GM19238 (cell line): ENCODE measurements at regions not wholly inside any gene's neighbourhood (a gene's known extent, or its start where the extent isn't known, plus 50 kb on each side); places are given as distances from the start of the nearest gene placed in this dataset.

Experiments
- DNase-seq: peaks from one replicate; pipeline ENCODE4 v3.0.0; 2011; ENCODE audit warnings: low spot score; ENCODE audit not compliant: insufficient read length

DNA sequence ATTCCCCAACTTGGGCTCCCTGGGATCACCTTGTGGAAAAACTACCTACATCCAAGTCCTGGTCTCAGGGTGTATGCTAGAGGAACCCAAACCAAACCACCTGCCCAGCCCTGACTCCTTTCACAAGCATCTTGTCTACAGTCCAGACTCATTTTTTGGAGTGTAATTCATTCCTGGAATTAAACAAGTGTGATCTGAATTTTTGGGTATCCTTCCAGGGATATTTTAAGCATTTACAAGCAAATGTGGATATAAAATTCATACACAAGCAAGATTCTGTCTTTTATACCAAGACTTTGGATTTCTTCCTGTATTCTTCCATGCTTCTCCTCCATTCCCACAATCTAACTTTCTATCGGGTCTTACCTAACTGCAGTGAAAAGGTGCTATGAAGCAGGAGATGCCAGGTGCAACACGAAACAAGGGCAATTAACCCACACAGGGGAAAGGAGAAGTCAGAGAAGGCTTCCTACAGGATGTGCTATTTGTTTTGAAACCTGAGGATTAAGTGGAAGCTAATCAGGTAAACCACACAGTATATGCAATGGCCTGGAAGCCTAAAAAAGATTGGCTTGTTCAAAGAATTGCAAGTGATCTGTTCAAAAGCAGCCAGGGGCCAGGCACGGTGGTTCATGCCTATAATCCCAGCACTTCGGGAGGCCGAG is 417.2 kb upstream of the C16orf82 start:
- no peak for DNase-seq

DNA sequence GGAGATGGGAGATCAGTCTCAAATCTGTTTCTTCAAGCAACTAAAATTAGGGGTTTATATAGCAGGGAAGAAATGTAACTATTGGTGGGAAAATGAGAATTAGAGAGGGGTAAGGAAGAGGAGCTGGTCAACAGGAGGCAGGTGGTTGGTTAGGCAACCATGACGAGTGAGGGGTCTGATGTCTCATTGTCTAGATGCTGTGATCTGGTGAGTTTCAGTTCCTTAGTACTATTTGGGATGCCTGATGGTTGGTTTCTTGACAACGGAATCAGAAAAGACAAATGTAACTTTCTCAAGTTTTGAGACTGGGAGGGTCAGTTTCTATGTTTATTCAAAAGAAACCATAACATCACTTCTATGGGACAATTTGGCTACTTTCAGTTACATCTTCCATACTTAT is 415.3 kb upstream of the C16orf82 start:
- no peak for DNase-seq

DNA sequence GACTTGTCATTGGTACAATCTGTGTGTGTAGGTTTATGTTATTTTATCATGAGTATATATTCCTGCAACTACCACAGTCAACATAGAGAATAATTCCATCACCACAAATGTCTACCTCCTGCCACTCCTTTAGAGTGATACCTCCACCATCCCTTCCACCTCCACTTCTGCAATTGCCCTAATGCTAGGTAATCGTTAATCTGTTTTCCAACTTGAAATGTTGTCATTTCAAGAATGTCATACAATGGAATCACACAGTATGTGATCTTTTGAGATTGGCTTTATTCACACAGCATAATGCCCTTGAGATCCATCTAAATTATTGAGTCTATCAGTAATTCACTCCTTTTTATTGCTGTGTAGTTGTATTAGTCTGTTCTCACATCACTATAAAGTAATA is 414.8 kb upstream of the C16orf82 start:
- no peak for DNase-seq

DNA sequence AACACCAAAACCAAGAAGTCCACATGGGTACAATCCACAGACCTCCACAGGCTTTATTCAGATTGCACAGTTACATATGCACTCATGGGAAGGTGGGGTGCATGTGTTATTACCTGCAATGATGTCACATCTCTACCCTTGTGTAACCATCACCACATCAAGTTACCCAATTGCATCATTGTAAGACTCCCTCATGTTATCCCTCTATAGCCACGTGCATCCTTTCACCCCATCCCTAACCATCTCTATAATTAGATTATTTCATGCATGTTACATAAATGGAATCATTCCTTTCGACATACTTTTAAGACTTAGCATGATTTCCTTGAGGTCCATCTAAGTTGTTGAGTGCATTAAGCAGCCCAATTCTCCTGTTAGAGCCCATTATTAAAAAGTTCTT is 408.2 kb upstream of the C16orf82 start:
- DNase-seq = no peak

DNA sequence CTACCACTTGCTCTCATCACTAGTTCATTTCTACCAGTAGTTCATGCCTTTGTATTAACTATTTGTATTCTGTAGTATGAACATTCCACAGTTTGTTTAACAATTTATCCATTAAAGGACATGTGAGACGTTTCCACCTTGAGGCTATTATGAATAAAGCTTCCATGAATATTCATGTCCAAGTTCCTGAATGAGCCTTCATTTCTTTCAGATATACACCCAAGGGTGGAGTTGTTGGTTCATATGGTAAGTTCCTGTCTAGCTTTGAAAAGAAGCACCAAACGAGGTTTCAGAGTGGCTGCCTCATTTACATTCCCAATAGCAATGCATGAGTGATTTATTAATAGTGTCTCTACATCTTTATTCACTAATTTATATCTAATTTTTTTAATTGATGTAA is 407.8 kb upstream of the C16orf82 start:
- no peak for DNase-seq

DNA sequence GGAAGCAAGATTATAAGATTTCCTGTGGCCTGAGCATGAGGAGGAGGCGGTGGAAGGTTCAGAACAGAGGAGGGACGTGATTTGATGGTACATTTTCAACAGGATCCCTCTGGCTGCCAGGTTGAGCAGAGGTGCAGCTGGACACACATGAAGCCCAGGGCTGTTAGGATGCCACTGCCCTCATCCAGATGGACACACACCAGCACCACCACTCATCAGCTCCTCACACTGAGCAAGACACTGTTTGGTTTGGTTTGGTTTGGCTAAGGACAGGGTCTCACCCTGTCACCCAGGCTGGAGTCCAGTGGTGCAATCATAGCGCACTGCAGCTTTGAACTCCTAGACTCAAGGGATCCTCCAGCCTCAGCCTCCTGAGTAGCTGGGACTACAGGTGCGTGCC is 402.6 kb upstream of the C16orf82 start:
- DNase-seq = no peak

DNA sequence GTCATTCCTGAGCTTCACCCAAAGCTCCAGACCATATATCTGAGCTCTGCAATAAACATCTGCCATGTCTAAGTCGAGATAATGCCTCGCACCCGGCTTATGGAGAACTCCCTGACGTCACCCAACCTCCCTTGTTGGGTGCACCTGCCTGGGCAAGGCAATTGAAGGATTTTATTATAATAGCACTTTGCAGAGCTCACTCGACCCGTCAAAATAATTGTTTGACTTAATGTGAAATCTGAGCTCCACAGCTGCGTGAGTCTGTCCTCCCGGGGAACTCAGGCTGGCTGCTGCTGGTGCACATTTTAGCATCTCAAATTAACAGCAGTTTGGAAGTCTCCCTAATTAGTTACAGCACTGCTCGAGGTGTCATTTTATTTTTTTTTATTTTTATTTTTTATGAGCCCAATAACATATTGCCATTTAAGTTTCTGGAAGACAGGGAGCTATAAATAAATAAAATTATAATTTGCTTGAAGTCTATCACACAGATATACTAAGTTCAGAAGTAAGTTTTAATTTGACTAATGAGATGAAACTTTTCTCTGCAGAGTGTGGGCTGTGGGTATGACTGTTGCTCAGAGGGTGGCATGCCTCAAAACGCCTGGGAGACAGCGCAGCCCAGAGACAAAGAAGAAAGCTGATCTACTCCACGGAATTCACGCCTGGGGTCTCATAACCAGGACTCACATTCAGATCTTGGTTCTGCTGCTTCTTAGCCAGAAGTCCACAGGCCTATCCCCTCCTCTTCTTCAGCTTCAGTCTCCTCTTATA is 401.4 kb upstream of the C16orf82 start:
- no peak for DNase-seq

DNA sequence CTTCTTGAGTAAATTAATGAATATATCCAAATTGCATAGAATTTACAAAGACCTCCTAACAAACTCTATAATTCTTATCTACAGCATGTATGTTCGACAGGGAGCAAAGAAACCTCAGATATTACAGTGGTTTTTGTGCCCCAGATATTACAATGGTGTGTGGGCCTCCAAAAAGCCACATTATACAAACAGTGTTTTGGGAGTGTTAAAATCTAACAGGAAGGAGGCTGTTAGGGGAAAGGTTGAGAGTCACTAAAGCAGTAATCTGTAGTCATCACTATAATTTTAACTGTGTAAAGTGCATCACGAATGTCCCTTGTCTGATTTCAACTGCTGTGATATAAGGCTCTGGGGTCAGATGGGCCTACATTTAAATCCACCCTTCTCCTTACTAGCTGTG is 400.2 kb upstream of the C16orf82 start:
- no peak for DNase-seq

DNA sequence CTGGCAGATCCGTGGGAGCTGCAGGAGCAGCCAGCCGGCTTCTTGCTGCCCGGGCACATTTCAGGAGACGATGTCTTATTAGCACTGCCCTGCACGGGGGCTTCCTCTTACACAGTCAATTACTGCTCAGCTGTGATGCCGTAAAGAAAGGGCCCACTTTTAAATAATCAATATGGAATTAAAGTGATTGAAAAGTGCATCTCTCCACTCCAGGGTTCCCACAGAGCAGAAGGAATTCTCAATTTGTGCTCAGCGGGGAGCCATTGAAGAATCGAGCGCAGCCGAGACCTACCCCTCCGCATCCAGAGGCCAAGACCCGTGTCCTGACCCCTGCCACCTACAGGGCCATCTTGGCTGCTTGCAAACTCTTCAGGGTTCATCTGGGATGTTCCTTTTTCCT is 399.4 kb upstream of the C16orf82 start:
- no peak for DNase-seq

DNA sequence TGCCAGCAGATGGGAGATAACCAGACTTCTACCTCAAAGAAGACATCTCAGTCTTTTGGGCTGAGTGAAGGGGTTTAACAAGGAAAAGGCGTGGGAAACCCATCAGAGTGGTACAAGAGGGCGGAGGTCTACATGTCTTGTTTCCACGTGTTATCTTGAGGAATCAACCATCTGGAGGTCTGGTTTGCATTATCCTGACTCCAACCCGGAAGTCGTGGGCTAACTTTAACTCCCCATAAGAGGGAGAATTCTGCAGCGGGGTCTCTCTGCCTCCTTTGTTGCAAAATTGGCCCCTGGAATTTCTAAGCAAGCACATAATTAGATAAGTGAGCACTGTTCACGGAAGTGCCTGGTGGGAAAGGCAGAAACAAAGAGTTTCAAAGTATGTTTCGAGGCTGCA is 398.7 kb upstream of the C16orf82 start:
- DNase-seq = no peak

DNA sequence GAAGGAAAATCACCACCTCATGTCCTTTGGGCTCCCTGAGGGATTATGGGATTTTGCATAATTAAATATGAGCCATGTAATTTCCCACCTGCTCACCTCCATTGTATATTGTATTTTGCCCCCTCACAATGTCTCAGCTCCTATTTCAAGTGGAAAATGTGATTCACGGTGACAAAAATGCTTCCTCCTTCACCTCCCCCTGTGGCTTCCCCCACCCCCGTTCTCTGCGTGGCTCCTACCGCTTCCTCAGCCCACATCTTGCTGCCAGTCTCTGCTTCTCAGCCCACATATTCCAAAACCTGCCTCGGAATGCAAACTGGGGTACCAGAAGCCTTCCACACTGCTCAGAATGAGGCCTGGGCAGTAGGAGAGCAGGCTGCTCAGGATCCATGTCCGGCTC is 394.5 kb upstream of the C16orf82 start:
- DNase-seq = no peak

DNA sequence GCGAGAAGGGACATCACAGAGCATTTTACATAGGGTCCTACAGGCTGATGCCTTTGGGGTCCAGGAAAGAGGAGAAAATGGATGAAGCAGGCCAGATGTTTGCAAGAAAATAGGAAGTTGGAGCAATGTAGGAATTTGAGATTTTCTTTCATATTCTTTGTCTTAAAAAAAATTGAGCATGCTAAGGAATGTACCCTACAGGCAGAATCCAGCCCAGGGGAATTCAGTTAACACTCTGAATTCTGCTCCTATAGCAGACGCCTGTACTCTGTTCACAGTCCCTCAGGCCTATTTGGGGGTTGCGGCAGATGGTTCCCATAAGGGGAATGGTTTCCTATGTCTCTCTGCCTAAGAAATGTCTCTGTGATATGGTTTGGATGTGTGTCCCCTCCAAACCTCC is 393.7 kb upstream of the C16orf82 start:
- DNase-seq = no peak

DNA sequence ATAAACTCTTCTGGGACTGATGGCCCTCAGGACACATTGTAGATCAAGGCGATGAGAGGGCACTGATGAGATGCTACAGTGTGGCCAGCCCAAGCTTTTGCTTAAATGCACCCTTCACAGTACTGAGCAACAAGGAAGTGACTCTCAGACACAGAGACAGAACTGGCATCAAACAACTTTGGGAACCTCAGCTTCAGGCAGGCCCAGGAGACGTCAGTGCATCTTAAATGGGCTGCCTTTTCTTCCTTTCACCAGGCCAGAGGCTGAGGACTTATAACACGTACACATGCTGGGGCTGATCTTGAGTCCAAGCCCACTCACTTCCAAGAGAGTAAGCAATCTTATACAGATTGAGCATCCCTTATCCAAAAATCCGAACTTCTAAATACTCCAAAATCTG is 386.1 kb upstream of the C16orf82 start:
- no peak for DNase-seq

DNA sequence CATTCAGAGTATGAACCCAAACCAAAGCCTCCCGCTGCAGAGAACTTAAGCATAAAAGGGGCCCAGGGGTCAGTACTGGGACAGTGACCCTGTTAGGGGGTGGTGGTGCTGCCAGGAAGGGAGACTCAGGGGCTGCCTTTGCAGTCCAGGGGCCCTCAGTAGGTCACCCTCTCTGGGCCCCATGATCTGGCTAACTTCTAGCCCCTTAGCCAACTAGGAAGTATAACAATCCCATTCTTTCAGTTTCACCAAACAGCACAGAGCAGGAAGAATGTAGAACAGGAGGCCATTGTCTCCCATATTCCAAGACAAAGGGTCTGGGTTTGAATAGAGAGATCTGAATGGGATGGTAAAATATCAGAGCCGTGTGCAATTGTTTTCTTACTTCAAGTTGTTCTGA is 378.6 kb upstream of the C16orf82 start:
- DNase-seq = no peak

DNA sequence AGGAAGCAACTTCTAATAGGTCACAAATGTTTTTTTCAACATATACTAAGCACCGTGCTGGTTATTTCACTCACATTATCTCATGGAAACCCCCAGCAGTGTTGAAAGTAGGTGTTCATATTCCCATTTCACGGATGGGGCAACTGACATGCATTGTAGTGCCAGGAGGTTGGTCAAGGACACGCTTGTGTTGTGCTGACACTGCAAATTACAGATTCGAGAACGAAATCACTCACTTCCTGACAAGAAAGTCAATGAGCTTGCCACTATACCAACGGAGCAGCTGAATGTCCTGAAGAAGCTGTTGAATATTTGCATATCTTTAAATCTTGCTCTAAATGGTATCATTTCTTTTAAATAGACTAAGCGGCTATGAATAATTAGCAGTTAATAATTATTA is 378.0 kb upstream of the C16orf82 start:
- no peak for DNase-seq

DNA sequence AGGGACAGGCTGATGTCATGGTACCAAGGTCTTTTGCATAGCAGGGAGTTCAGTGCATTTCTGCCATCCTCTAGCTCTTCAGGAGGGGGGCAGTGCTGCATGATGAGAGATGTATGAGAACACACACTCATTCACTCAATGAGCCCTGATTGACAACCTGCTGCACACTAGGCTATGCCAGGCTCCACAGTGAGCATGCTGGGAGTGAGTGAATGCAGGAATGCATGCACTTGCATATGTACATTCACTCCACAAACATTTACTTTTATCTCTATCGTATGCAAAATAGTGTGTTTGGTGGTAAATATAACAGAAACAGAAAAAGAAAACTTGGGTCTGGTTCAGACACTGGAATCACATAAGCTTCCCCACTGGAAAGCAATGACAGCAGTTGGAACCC is 374.1 kb upstream of the C16orf82 start:
- DNase-seq = no peak

DNA sequence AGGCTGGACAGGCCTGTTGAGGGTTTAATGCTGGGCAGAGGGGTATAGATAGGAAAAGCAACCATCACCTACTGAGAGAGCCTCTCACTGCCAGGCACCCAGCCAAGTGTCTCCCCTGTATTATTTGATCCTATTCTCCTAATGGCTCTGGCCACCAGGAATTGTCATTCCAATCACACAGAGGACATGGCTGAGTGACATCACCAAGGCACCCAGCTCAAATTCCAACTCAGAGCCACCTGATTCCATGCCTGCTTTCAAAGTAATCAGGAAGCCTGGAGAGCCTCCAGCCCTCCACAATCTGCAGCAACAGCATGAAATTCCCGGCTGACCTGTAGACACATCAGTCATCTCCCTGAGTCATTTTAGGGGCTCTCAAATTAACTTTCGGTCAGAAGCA is 368.9 kb upstream of the C16orf82 start:
- no peak for DNase-seq

DNA sequence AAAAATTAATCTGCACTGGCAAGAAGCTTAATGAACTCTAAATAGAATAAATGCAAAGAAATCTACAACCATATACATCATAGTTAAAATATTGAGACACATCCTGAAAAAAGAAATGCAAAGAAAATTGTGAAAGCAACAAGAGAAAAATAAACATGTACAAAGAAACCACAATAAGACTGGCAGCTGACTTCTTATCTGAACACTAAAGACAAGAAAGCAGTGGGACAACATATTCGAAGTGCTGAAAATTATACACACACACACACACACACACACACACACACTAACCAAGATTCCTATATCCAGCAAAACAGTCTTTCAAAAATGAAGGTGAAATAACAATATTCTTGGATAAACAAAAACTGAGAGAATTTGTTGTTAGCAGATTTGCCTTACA is 366.5 kb upstream of the C16orf82 start:
- no peak for DNase-seq

DNA sequence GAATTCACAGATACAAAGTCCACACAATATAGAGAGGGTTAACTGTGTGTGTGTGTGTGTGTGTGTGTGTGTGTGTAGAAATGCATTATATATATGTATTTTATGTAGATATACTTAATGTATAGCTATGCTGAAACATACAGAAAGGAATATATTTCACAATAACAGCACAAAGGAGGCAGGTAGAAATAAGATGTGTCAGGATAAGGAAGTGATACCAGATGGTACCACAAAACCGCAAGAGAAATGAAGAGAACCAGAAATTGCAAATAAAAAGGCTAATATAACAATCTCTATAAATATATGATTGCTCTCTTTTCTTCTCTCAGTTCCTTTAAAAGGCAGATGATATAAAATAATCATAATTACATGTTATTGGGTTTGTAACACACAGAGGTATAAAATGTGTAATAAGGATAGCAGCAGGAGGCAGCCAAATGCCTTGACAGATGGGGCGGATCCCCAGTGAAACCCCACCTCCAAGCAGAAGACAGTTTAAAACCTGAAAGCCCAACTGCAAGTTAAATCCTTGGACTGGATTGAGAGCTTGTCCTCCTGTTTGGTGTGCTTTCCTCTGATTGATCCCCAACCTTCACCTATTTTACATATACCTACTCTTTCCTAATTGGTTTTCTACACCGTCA is 365.4 kb upstream of the C16orf82 start:
- no peak for DNase-seq

DNA sequence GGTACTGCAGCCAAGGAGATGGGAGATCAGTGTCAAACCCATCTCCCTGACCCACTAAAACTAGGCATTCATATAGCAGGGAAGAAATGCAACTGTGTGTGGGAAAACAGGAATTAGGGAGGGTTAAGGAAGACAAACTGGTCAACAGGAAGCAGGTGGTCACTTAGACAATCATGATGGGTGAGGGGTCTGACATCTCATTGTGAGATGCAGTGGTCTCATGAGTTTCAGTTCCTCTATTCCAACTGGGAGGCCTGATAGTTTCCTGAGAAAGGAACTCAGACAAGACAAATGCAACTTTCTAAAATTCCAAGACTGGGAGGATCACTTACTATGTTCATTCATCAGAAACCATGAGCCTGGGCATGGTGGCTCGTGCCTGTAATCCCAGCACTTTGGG is 361.4 kb upstream of the C16orf82 start:
- no peak for DNase-seq

DNA sequence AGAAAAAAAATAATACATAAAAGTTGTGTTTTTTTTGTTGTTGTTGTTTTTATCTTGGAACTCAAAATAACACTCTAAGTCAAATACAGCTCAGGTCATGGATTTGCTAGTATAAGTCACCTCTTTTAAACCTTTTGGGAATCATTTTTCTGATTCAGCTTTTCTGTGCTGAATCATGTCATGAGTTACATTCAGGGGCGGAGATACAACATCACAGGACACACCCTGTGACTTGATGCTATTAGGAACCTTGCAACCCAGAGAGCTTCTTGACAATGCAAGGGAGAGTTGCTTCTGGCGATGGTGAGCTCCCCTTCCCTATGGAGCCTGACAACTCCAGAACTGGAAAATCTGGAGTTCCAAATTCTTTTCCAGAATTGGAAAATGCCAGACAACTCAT is 358.3 kb upstream of the C16orf82 start:
- DNase-seq = no peak

DNA sequence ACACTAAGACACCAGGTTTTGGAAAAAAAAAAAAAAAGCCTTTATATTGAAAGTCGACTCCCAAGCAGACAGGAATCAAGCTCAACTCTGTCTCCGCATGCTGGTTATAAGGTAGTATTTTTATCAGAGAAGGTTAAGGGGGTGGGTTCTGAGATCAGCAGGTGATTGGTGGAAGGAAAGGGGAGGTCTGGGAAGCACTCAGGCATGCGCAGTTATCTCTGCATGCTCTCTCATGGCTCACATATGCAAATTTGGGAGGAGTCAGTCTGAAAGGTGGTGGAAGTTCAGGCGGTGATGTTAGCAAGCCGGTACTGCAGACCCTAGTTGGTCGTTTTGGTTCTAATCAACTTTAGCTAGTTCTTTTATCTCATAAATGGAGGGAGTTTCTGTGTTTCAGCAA is 357.6 kb upstream of the C16orf82 start:
- no peak for DNase-seq

DNA sequence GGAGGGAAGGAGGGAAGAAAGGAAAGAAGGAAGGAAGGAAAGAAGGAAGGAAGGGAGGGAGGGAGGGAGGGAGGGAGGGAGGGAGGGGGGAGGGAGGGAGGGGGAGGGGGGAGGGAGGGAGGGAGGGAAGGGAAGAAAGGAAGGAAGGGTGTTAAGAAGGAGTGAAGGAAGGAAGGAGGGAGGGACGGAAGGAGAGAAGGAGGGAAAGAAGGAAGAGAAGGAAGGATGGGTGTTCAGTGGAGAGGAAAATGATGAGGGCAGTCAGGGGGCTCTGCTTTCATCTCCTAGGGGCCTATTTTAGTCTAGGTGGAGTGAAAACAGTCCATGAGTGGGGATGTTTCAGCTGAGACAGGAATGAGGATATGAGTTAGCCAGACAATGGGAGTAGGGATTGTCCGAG is 357.0 kb upstream of the C16orf82 start:
- no peak for DNase-seq
